GM12875 (cell line): ENCODE measurements at regions not wholly inside any gene's neighbourhood (a gene's known extent, or its start where the extent isn't known, plus 50 kb on each side); places are given as distances from the start of the nearest gene placed in this dataset.

Source experiments
- H3K4me3 ChIP-seq: one replicate; pipeline ENCODE4 v1.5.1; 2011; ENCODE audit warnings: low read depth, low read length, control low read depth
- CTCF ChIP-seq: IDR thresholded peaks from 2 replicates; pipeline ENCODE4 v1.5.1; 2011; ENCODE audit warnings: low read depth, mild to moderate bottlenecking, control low read depth, inconsistent platforms, low read length, moderate library complexity, borderline replicate concordance; ENCODE audit not compliant: insufficient read depth

- no peak overlapping the region for H3K4me3 ChIP-seq
- no peak for TF ChIP-seq CTCF
These were observed 290.9 kb downstream of the HHIPL2 start for GRCh38 chr1:222257027-222257426.

GRCh38 chr1:222256058-222256457 lies 291.8 kb downstream of the HHIPL2 start:
- no peak overlapping the region for H3K4me3 ChIP-seq

GRCh38 chr1:222252788-222253187 lies 295.1 kb downstream of the HHIPL2 start:
- H3K4me3 ChIP-seq = no peak overlapping the region
- TF ChIP-seq CTCF = no peak

More at GRCh38 chr1:222256058-222256457, 291.8 kb downstream of the HHIPL2 start:
- no peak for TF ChIP-seq CTCF

- no peak for TF ChIP-seq CTCF
- no peak overlapping the region for H3K4me3 ChIP-seq
These were observed 296.1 kb downstream of the HHIPL2 start for GRCh38 chr1:222251847-222252246.

GRCh38 chr1:222250376-222250775 lies 297.5 kb downstream of the HHIPL2 start:
- TF ChIP-seq CTCF = no peak
- no peak overlapping the region for H3K4me3 ChIP-seq

GRCh38 chr1:222247811-222248310 lies 300.0 kb downstream of the HHIPL2 start:
- TF ChIP-seq CTCF = no peak
- no peak overlapping the region for H3K4me3 ChIP-seq

- no peak overlapping the region for H3K4me3 ChIP-seq
- TF ChIP-seq CTCF = no peak
These were observed 300.8 kb downstream of the HHIPL2 start for GRCh38 chr1:222247081-222247480.
